T-cell (primary cell): ENCODE measurements at regions not wholly inside any gene's neighbourhood (a gene's known extent, or its start where the extent isn't known, plus 50 kb on each side); places are given as distances from the start of the nearest gene placed in this dataset.

Experiments used
- ATAC-seq, 4 experiments: fragments of 200-7000 bp in 3 of 4; fragments of 150-1000 bp in 1 of 4; cut with Tn5 transposase; replicated peaks in 1 of 4; 1 replicate in 3 of 4; 2 replicates in 1 of 4; pipeline ENCODE4 v1.10.0; 2021; ENCODE audit warnings: moderate library complexity in 3 of 4, mild to moderate bottlenecking in 2 of 4, moderate number of reproducible peaks in 1 of 4
- CTCF ChIA-PET, 2 donors: fragments of 300-600 bp; sonication (Branson Sonifier 250); formaldehyde crosslinking; loops; one replicate each; lab custom pipeline; 2022; ENCODE audit warnings: antibody characterized with exemption in 2 of 2; lab: Charles Lee
- POLR2A ChIA-PET, 2 donors: fragments of 300-600 bp; sonication (Branson Sonifier 250); formaldehyde crosslinking; loops; one replicate each; lab custom pipeline; 2022; ENCODE audit warnings: antibody characterized with exemption in 2 of 2; lab: Charles Lee
- DNase-seq, 35 experiments: peaks; one replicate each; pipeline versions ENCODE4 v3.0.0 to v3.0.0-alpha.2; 2013 to 2023
- H3K27ac ChIP-seq: one replicate; pipeline ENCODE4 v1.5.1; 2013; ENCODE audit warnings: low read length
- H3K27me3 ChIP-seq, 2 experiments: replicated peaks in 1 of 2; 1 replicate in 1 of 2; 2 replicates in 1 of 2; pipeline versions ENCODE4 v1.6.1 to v1.7.0; 2013; ENCODE audit warnings: low read length in 1 of 2, mixed read lengths in 1 of 2; ENCODE audit not compliant: control insufficient read depth in 2 of 2, insufficient read depth in 2 of 2; ENCODE audit errors: extremely low read depth in 1 of 2
- H3K36me3 ChIP-seq, 2 donors: 1 replicate in 1 of 2; 2 replicates in 1 of 2; pipeline versions ENCODE4 v1.6.1 to v1.7.0; 2013; ENCODE audit warnings: low read length in 1 of 2; ENCODE audit not compliant: control insufficient read depth in 2 of 2, insufficient read depth in 1 of 2; ENCODE audit errors: extremely low read depth in 1 of 2
- H3K4me1 ChIP-seq, 2 experiments: 1 replicate in 1 of 2; 2 replicates in 1 of 2; pipeline versions ENCODE4 v1.6.1 to v1.7.0; 2013; ENCODE audit warnings: low read length in 2 of 2, mixed read lengths in 1 of 2; ENCODE audit not compliant: insufficient read depth in 2 of 2, control insufficient read depth in 1 of 2; ENCODE audit errors: extremely low read depth in 1 of 2
- H3K4me3 ChIP-seq, 2 donors: 1 replicate in 1 of 2; 2 replicates in 1 of 2; pipeline versions ENCODE4 v1.5.1 to v1.7.0; 2013; ENCODE audit warnings: mild to moderate bottlenecking in 2 of 2, low read length in 1 of 2, moderate library complexity in 1 of 2; ENCODE audit not compliant: control insufficient read depth in 1 of 2; ENCODE audit errors: extremely low read depth in 1 of 2
- H3K9me3 ChIP-seq: 2 replicates; pipeline ENCODE4 v1.7.0; 2013
- H3K27ac Mint-ChIP-seq, 2 donors: one replicate each; pipeline ENCODE4 v1.8.0; 2020 to 2021; ENCODE audit warnings: mild to moderate bottlenecking in 2 of 2, mixed read lengths in 2 of 2
- H3K27me3 Mint-ChIP-seq, 2 donors: one replicate each; pipeline ENCODE4 v1.8.0; 2021 to 2022; ENCODE audit warnings: mixed read lengths in 2 of 2
- H3K36me3 Mint-ChIP-seq: one replicate; pipeline ENCODE4 v1.8.0; 2021; ENCODE audit warnings: mixed read lengths
- H3K4me1 Mint-ChIP-seq, 3 donors: one replicate each; pipeline ENCODE4 v1.8.0; 2020 to 2022; ENCODE audit warnings: mixed read lengths in 3 of 3, mild to moderate bottlenecking in 1 of 3
- H3K4me3 Mint-ChIP-seq, 3 donors: one replicate each; pipeline ENCODE4 v1.8.0; 2020 to 2022; ENCODE audit warnings: mild to moderate bottlenecking in 3 of 3, mixed read lengths in 3 of 3, moderate library complexity in 3 of 3
- H3K9me3 Mint-ChIP-seq, 3 donors: one replicate each; pipeline ENCODE4 v1.8.0; 2020 to 2022; ENCODE audit warnings: mixed read lengths in 3 of 3
- WGBS: methylation state at CpG from one replicate; pipeline ENCODE4 v1.1.5; 2013; ENCODE audit warnings: missing lambda C conversion rate; ENCODE audit not compliant: insufficient coverage; 5-methylcytosine and 5-hydroxymethylcytosine counted together

- WGBS: 80% methylated on average over 1 of the region's 4 CpGs
- ChIA-PET POLR2A (no interaction called here), CTCF (no interaction called here)
These were observed 264.5 kb downstream of the MEIS1 start for GRCh38 chr2:66699416-66699792.

DNA sequence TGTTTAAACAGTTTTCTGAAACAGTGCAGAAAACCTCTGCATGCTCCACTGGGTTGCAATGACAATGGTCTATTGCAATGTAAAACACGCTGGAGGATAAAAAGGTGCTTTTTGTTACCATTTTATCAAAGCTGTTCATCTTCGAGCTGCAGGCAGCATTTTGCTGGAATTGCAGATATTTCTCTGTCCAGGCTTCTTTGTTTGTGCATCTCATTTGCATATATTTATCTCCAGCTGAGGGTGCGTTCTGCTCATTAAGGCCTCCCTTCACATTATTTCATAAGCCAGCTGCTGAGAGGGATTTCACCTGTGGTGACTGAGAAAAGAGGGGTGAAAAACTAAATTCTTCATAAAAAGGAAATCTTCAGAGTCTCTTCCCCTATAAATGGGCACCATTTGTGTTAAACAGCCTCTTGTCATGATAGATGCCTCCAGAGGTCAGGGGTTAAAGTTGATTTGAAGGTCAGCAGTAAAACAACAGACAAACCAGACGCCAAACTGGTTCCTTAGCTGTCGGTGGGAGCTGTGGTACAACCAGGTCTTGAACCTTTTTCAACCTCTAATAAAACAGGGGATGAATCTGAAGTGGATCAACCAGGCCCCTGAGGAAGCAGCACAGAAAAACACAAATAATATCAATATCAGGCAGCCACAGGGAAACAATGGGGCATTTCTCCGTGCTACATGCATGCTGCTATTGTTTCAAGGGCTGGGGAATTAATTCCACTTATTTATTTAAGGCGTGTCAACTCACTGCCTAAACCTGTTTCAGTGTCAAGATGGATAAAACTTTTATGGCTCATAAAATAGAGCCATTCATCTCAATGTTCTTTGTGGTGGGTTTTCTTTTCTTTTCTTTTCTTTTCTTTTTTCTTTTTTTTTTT is 265.1 kb downstream of the MEIS1 start:
- Histone ChIP-seq H3K4me1 (no peaks in the 10 kb centered on the region), H3K36me3 (no peaks in the 10 kb centered on the region), H3K27ac (no peak overlapping the region), H3K4me3 (no peak overlapping the region), H3K27me3 (no peaks in the 10 kb centered on the region), H3K9me3 (no peaks in the 10 kb centered on the region)
- H3K27me3 Mint-ChIP-seq: no peaks in the 10 kb centered on the region
- POLR2A ChIA-PET: no interaction called here
- H3K4me3 Mint-ChIP-seq: no peak overlapping the region
- 100% methylated on average over 1 of the region's 7 CpGs for WGBS
- no peaks in the 10 kb centered on the region for H3K4me1 Mint-ChIP-seq
- no peaks in the 10 kb centered on the region for H3K9me3 Mint-ChIP-seq
- H3K27ac Mint-ChIP-seq: no peak overlapping the region
- DNase-seq (no peak), ATAC-seq (no peak)
- no peaks in the 10 kb centered on the region for H3K36me3 Mint-ChIP-seq
- CTCF ChIA-PET: no interaction called here

More at GRCh38 chr2:66699416-66699792, 264.5 kb downstream of the MEIS1 start:
- Histone ChIP-seq H3K4me3 (no peak overlapping the region), H3K36me3 (no peaks in the 10 kb centered on the region), H3K4me1 (no peaks in the 10 kb centered on the region), H3K27me3 (no peaks in the 10 kb centered on the region), H3K27ac (no peak overlapping the region), H3K9me3 (no peaks in the 10 kb centered on the region)
- Mint-ChIP-seq H3K4me3 (no peak overlapping the region), H3K27me3 (no peaks in the 10 kb centered on the region), H3K9me3 (no peaks in the 10 kb centered on the region), H3K27ac (no peak overlapping the region), H3K4me1 (no peaks in the 10 kb centered on the region), H3K36me3 (no peaks in the 10 kb centered on the region)
- DNase-seq (no peak), ATAC-seq (no peak)

- Histone ChIP-seq H3K4me1 (no peaks in the 10 kb centered on the region), H3K27ac (no peak overlapping the region), H3K36me3 (no peaks in the 10 kb centered on the region), H3K4me3 (no peak overlapping the region), H3K9me3 (no peaks in the 10 kb centered on the region), H3K27me3 (no peaks in the 10 kb centered on the region)
- ATAC-seq (no peak), DNase-seq (no peak)
- Mint-ChIP-seq H3K27ac (no peak overlapping the region), H3K4me1 (no peaks in the 10 kb centered on the region), H3K36me3 (no peaks in the 10 kb centered on the region), H3K4me3 (no peak overlapping the region), H3K9me3 (peaks cover 0 to 3% (median 0%) of the 10 kb centered on the region in 3 donors), H3K27me3 (no peaks in the 10 kb centered on the region)
- POLR2A ChIA-PET: no interaction called here
- CTCF ChIA-PET: no interaction called here
- WGBS: 67% methylated on average over 1 of the region's 3 CpGs
These were observed 265.7 kb downstream of the MEIS1 start for GRCh38 chr2:66700677-66701066.

DNA sequence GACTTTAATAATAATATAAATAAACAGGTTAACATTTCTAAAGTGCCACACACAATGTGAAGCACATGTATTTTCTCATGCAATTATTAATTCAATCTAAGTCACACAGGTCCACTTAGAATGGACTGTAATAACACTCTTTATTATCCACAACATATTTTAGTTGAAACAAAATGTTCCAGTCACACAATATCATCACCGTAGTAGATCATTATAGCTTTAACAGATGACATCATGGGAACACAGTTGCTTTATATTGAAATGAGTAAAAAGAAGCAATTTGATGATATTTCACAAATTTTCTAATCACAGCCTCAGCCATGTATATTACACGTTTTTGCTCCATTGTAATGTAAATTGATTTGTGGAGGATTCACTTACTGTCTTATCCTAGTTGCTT is 266.3 kb downstream of the MEIS1 start:
- Histone ChIP-seq H3K36me3 (no peaks in the 10 kb centered on the region), H3K4me3 (no peak overlapping the region), H3K27ac (no peak overlapping the region), H3K27me3 (no peaks in the 10 kb centered on the region), H3K9me3 (no peaks in the 10 kb centered on the region), H3K4me1 (no peaks in the 10 kb centered on the region)
- Mint-ChIP-seq H3K36me3 (no peaks in the 10 kb centered on the region), H3K9me3 (peaks cover 0 to 3% (median 0%) of the 10 kb centered on the region in 3 donors), H3K27ac (no peak overlapping the region), H3K4me3 (no peak overlapping the region), H3K4me1 (no peaks in the 10 kb centered on the region), H3K27me3 (no peaks in the 10 kb centered on the region)
- ChIA-PET POLR2A (no interaction called here), CTCF (no interaction called here)
- WGBS: no CpG with 5 or more reads among the region's 2 CpGs
- ATAC-seq (no peak), DNase-seq (no peak)

DNA sequence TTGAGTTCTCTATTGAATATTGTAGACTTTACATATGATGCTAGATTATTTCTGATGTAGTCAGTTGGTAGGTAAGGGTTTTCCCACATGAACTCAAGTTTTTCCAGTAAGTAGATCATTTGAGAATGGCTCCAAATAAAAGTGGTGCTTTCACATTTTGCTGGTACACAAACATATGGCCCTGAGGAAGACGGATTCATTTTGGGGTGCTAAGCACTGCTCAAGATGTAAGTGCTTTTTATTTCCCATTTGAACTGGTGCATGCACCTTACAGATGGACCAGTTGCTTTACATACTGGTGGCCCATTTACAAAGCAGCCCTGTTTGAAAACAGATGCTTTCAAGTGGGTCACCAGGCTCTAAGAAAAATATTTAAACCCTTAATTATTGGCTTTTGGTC is 266.7 kb downstream of the MEIS1 start:
- Histone ChIP-seq H3K27me3 (no peaks in the 10 kb centered on the region), H3K4me1 (no peaks in the 10 kb centered on the region), H3K27ac (no peak overlapping the region), H3K9me3 (no peaks in the 10 kb centered on the region), H3K36me3 (no peaks in the 10 kb centered on the region), H3K4me3 (no peak overlapping the region)
- H3K36me3 Mint-ChIP-seq: no peaks in the 10 kb centered on the region
- H3K4me3 Mint-ChIP-seq: no peak overlapping the region
- ChIA-PET POLR2A (no interaction called here), CTCF (no interaction called here)
- H3K9me3 Mint-ChIP-seq: peaks cover 0 to 3% (median 0%) of the 10 kb centered on the region in 3 donors
- H3K27ac Mint-ChIP-seq: no peak overlapping the region
- DNase-seq (no peak), ATAC-seq (no peak)
- no peaks in the 10 kb centered on the region for H3K4me1 Mint-ChIP-seq
- H3K27me3 Mint-ChIP-seq: no peaks in the 10 kb centered on the region
- 70% methylated on average over 1 of the region's 1 CpG for WGBS

- H3K4me3 Mint-ChIP-seq: no peak overlapping the region
- no peaks in the 10 kb centered on the region for H3K9me3 ChIP-seq
- no peaks in the 10 kb centered on the region for H3K4me1 Mint-ChIP-seq
- H3K27me3 ChIP-seq: no peaks in the 10 kb centered on the region
- no peak overlapping the region for H3K27ac Mint-ChIP-seq
- no peaks in the 10 kb centered on the region for H3K4me1 ChIP-seq
- H3K36me3 Mint-ChIP-seq: no peaks in the 10 kb centered on the region
- H3K27me3 Mint-ChIP-seq: no peaks in the 10 kb centered on the region
- DNase-seq (no peak), ATAC-seq (no peak)
- ChIA-PET POLR2A (no interaction called here), CTCF (no interaction called here)
- H3K9me3 Mint-ChIP-seq: peaks cover 0 to 3% (median 0%) of the 10 kb centered on the region in 3 donors
- no peak overlapping the region for H3K27ac ChIP-seq
- 94% methylated on average over 3 of the region's 6 CpGs for WGBS
- H3K36me3 ChIP-seq: no peaks in the 10 kb centered on the region
- H3K4me3 ChIP-seq: no peak overlapping the region
These were observed 267.4 kb downstream of the MEIS1 start for GRCh38 chr2:66702301-66702700.
